HG02610 (cell line): ENCODE measurements at regions not wholly inside any gene's neighbourhood (a gene's known extent, or its start where the extent isn't known, plus 50 kb on each side); places are given as distances from the start of the nearest gene placed in this dataset.

Experiments
- ATAC-seq: cut with Tn5 transposase; IDR thresholded peaks from one replicate; pipeline ENCODE4 v1.9.1; 2021; ENCODE audit warnings: mild to moderate bottlenecking, moderate library complexity; ENCODE audit not compliant: unreplicated experiment

DNA sequence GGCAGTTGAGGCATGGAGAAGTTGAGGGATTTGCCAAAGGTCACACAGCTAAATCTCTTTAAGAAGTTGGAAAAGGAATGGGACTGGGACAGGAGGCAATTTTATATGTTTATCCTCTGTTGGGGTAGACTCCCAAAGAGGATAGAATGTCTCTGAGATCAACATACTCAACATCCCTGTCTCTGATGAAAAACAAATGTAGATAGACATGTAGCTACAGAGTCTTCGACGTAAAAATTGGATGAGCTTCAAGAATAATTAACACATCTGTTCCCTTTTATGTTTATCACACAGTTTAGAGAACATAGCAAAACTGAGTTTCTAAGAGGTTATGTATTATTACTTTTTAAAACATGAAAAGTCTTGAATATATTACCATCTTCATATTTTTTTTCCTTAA is 204.6 kb upstream of the CD180 start:
- no peak for ATAC-seq

DNA sequence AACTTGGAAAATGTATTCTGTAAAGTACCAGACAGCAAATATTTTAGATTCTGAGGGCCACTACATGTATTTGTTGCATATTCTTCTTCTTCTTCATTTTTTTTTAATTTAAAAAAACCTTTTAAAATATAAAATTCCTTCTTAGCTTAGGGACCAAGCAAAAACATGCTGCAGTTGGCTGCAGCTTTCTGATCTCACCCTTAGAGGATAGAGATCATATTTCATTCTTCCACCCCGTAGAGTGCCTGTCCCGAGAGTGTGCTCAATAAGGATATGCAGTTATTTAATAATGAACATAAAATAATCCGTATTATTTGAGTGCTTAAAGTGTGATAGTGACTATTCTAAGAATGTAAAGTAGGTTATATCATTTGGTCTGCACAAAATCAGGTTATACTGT is 204.2 kb upstream of the CD180 start:
- no peak for ATAC-seq

DNA sequence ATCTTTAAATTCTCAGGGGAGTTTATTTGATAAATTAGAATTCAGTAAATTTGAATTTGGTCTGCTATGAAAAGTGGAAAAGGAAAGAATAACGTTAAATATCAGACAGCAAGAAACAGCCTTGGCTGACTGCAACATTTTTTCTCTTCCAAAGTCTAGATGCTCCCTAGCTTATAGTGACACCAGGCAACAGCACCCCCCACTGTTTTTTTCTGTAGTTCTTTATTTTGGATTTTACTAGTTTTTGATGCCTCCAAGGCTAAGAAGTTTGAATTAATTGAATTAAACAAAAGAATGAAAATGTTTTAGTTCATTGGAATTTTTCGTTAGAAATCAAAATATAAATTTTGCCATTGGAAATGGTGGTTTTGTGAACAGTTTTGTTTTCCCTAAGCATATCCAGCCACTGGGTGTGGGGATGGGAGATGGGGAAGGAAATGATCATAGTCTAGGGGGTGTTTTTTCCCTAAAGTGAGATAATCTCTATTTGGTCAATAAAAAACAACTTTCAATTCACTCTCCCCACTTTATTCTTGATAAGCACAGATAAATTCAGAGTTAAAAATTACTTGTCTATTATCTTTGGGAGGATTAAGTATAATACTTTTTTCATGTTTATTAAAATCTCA is 199.3 kb upstream of the CD180 start:
- ATAC-seq = no peak

DNA sequence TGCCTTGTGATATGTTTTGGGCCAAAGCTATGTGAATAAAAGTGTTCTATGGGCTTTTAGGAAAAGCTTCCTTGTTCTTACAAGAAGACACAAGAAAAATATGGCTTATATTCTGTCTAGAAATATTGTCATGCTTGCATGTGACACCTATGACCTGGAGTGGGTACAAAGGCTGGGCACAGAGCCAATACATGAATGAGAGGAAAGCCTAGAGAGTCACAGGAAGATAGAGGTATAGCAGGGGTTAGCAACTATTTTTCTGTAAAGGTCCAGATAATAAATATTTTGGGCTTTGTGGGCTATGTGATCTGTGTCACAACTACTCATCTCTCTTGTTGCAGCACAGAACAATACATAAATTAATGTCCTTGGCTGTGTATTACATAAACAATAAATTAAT is 196.6 kb upstream of the CD180 start:
- no peak for ATAC-seq

DNA sequence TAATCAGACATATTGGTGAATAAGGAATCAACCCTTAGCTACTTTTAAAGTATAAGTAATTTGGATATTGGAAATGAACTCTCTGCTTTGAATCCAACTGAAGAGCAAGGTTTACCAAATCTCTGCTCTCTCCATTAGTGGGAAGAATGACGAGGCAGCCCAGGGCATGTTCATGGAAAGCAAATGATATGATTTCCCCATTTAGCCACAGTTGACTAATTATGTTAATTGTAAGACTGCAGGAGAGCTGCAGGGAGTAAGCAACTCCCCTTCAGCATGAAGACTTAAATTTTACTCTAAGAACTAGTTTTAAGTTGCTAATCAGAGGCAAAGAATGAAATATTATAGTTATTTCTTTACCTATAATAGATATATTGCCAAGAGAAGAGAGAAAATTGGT is 194.3 kb upstream of the CD180 start:
- no peak for ATAC-seq

DNA sequence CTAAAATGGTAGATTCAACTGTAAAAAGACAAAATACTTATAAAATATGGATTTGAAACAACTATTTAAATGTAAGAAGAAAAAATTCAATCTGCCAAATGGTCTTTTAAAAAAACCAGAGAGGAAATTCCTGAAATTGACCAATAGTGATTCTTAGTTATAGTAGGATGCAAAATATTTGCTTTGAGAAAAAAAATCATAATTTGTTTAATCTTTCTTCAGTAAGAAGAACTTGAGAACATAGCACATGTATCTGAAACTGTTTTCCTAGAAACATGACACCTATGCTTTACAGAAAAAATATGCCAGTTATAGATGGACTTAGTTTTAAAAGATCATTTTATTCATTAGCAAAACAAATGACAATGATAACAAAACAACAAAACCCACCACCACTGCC is 186.9 kb upstream of the CD180 start:
- ATAC-seq = no peak

DNA sequence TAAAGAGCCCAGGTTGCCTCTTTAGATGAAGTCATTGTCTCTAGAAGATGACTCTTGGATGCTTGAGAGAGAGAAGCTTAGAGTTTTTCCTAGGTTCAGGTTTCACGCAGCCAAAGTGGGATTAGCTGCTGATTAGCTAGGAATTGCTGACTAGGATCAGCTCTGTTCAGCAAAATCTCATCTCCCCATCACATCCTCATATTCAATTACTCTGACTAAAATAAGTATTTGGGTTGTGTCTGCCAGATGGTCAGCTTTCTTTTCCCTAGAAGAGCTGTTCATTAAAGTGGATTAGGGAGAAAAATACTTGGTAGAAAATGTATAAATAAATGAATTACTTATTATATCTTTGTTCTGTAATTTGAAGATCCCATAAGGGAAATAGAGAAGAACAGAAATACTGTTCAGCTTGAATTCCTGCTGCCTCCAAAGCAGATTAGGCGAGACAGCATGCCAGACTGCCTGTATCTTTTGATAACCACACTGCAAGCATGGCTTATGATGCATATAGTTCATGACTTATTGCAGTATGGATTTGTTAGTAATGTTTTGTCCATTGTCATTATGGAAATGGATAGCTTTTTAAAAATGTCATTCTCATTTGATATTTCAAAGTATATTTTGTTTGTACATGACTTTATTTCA is 184.8 kb upstream of the CD180 start:
- no peak for ATAC-seq

DNA sequence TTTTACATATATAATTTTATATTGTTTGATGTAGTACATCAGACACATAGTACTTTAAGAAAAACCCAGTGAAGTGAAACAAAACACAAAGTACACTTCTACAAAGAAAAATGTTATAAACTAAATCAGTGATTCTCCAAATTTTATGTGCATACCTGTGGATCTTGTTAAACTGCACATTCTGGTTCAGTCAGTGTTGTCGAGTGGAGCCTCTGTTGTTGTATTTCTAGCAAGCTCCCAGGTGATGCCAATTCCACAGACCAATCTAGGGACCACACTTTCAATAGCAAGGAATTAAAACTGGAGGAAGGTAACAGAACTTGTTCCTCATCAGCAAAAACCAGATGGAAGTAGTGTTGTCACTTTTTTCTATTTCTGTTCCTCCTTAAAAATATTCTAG is 183.8 kb upstream of the CD180 start:
- no peak for ATAC-seq

DNA sequence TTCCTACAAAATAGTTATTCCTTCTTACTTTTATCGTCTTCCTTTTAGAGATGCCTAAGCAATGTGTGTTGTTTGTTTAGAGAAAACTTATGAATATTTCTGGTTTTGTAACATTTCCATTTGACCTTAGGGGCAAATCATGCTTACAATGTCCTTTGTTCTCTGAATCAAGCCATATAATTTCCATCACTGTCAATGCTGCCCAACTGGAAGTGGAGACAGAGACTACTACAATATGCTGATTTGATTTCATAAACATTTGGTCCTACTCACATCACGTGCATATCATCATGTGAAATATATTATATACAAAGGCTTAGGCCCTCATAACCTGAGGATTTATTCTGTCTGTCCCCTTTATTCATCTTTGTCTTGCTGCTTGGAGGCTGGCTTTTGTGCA is 183.2 kb upstream of the CD180 start:
- ATAC-seq = no peak

DNA sequence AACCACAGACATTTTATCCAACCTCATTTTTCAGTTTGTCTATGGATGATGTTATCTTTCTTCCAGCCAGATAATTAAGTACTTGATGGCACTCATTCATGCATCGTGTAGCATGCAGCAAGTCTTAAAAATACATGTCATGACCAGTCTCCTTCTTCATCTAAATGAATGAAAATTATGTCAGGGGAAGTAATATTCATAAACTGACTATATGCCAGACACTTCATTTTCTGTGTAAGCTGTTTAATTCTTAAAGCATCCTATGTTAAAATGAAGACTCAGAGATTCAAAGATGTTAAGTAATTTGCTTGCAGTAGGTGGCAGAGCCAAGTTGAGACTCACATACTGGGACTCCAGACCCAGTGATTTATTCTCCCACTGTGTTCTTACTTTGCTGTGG is 181.7 kb upstream of the CD180 start:
- no peak for ATAC-seq

DNA sequence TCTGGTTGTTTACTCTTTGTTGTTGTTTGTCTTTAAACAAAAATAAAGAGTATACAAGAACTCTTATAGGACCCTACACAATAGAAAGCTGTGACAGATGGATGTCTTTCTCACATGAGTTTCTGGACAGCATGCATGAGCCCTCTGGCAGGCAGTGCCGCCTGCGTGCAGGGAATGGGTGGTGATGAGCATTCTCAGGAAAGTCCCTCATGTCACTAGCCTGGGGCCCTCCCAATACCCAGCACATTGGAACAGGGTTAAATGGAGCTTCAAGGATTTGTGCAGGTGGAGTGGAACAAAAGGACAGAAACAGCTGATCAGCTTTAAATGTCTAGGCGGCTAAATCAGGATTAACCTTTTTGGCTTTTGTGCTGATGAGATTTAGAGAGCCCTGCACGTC is 181.0 kb upstream of the CD180 start:
- no peak for ATAC-seq

DNA sequence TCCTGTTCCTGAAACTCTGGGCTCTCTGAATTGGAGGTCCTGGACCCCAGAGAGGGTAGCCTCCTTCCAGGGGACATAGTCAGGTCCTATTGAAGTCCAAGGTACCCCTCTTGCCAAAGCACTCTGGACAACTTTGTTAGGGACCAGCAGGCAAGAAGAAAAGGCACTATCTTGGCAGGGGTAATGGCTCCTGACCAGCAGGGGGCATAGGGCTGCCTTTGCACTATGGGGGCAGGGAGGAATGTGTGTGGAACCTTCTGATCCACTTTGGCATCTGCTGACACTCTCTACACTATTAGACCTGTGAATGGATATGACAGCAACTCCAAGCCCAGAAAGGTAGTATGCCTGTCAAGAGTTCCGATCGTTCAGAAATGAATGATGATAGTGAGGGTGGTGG is 179.0 kb upstream of the CD180 start:
- ATAC-seq = no peak

DNA sequence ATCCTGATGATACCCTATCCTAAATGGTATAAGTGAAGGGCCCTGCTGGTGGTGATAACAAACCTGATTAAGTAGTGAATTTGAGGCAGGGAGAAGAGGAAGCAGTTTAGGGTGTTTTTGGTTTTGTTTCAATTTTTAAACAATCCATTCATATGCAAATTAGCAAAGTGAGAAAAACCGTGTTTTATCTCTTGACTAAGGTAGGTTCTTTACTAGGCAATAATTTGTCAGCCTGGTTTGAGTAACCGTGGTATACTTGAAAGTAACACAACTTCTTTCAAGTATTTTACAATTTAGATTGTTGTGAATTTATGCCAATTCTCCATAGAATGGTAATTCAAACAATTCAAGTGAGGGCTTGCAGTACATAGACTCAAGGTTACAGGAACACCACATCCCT is 177.8 kb upstream of the CD180 start:
- no peak for ATAC-seq

DNA sequence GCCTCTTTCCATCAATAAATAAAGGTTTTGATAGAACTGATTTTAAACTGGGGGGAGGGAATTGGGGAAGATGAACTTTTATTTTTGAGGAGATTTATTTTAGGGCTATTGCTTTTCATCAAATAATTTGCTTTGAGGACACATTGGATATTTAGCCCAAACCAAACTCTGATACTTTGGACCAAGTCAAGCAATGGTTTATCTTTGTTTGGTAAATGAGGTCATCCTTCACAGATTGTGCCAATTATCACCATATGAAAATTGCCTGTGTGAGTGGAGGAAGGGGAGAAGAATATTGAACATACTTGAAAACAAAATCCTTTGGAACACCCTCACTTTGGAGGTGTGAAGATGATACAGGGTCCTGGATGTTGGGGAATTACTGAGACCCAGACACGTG is 176.9 kb upstream of the CD180 start:
- ATAC-seq = no peak

DNA sequence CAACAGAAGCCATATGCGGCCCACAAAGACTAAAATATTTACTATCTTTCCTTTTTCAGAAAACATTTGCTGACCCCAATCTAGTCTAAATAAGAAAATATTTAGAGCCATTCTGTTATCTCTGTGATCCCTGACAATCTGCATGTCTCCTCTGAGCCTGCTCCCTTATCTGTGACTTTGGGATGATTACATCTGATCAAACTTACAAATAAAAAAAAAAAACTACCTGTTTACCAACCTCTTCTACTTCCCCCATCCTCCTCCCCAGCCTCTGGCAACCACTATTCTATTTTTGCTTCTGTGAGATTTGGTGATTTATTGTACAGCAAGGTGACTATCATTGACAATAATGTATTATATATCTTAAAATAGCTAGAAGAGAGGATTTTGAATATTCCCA is 176.3 kb upstream of the CD180 start:
- ATAC-seq = no peak

DNA sequence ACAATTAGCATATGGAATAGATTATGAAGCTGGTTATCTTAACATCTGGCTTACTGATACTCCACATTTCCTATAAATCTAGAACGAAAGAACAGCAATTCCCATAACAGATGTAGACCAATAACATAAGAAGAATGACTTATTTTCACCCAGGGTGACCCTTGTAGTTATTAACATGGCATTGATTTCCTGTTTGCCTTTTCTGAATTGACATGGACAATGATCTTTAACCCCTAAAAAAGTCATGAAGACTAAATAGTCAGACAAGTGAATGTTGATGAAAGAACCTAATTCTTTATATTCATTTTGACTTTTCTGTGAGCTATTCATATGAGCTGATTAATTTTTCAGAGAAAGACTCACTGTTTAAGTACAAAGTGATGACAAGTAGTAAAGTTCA is 175.3 kb upstream of the CD180 start:
- no peak for ATAC-seq

DNA sequence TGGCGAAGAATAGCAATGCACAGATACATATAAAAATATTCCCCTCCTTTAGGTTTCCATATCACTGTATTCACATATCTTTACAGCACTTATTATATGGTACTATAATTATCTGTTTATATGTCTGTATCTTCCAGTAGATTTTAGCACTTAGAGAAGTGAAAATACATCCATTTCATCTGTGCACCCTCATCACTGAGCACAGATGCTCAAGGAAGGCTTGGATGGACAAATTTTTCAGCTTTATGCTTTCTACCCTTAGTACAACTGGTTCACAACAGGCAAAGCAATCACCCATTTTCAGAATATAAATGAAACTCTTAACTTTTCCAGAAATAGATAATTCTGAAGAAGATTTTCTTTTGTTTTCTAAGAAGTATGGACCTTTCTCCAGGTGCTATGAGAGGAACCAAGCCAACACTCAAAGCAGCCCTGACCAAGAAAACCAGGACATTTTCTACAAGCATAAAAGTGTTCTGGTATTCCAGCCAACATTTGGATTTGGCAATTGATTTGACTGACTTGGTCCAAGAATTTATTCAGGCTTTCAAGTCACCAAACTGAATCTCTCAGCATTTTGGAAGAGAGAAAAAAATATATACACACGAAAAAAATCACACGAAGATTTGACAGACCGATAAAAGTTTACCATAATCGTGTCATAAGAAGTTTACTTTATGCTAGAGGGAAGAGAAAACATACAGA is 170.2 kb upstream of the CD180 start:
- ATAC-seq = no peak

DNA sequence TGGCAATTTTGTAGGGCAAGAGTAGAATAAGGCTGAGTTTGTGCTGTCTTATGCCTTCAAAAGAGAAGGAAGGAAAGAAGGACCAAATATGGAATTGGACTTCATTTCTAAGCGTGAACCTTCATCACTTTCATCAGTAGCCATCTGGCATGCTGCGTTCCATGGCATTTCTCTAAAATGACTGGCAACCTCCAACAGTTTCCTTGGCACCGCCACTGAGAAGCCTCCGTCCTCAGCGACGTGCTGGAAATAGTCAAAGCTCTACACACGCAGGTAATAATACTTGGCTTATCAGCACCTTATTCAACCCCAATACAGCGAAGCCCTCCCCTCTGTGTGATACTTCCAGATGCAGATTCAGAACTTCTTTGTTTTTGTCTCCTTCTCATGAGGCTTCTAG is 169.7 kb upstream of the CD180 start:
- ATAC-seq = no peak

DNA sequence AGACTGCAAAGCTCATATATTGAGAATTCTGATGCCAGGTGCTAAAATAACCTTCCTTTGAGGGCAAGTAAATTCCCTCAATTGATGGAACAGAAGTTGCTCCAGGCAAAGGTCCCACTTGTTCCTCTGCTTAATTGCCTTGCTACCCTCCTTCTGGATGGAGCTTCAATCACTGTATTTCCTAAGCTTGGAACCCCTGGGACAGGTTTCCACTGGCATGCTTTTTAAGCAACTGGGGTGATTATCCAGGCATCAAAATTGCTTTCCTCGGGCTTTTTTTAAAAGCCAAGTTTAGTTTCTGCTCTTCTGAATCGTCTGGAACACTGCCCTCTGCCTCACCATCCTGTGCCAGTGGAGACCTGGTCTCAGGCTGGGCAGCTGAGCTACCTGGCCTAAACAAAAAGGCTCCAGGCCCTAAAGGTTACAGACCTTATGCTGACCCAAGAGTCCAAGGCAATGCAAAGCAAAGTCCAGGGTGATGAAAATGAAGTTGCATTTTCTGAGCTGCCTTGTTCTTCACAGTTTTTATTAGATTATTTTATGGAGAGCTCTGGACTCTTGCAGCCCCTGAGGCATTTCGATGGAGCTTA is 167.9 kb upstream of the CD180 start:
- no peak for ATAC-seq

DNA sequence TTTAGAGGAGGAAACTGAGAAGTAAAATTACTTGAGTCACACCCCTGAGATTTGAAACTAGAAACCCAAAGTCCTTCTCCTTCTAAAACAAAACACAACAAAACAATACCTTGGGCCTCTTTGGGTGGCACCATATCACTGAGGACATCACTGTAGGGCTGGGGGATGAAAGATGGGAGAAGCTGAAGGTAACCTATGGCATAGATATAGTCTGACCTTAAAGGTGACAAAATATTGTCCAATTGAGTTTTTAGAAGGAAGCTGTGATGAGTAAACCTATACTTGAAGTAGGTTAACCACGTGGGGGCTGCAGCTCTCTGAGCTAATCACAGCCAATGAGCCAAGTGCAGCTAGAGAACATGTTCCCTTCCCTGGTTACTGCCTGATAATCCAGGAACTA is 167.4 kb upstream of the CD180 start:
- ATAC-seq = no peak

DNA sequence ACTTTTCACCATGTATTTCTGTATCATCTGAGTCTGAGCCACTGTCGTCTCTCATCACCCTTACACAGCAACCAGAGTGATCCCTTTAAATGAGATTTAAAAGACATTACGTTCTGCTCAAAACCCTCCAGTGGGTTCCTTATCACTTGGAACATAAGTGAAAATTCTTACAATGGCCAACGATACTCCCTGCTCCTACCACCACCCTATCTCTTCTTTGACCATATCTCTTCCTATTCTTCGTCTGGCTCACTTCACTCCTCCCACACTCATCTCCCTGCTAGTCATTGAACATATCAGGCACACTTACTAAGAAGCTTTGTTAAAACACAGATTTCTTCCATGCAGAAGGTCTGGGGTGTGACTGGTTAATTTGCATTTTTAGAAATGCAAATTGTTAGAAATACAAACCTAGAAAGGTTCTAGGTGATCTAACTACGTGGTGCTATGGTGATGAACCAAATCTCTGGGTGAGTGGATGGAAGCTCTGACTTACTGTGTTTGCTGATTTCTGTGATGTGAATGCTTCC is 166.6 kb upstream of the CD180 start:
- ATAC-seq = no peak
